ENCODE measurements at regions not wholly inside any gene's neighbourhood (a gene's known extent, or its start where the extent isn't known, plus 50 kb on each side); places are given as distances from the start of the nearest gene placed in this dataset.

- DNase-seq (ENCODE audit: extremely low read depth in 1 of 4, low spot score in 3 of 4) (no peak), ATAC-seq (no peak), FAIRE-seq (no peak)
- TF ChIP-seq TAL1 (IDR thresholded peaks at IDR 0.05) = no peak
- no peak for TF ChIP-seq IRF9 (tag; IDR thresholded peaks at IDR 0.05)
- no peak for TF ChIP-seq ZEB2 (IDR thresholded peaks at IDR 0.05)
- TF ChIP-seq THRB (CRISPR knock-in tag; conservative IDR thresholded peaks at IDR 0.05) = no peak
- no peak for TF ChIP-seq ZNF445 (CRISPR knock-in tag; IDR thresholded peaks at IDR 0.05; ENCODE audit: low read depth)
- no peak for TF ChIP-seq BRF1 (IDR thresholded peaks at IDR 0.05; ENCODE audit: borderline replicate concordance, extremely low read depth, insufficient read length)
- TF ChIP-seq HOXB6 (CRISPR knock-in tag; IDR thresholded peaks at IDR 0.05; ENCODE audit: borderline replicate concordance) = no peak
- TF ChIP-seq ZNF655 (CRISPR knock-in tag; IDR thresholded peaks at IDR 0.05) = no peak
- no peak for TF ChIP-seq ZNF77 (CRISPR knock-in tag; IDR thresholded peaks at IDR 0.05)
- no peak for TF ChIP-seq BCOR (IDR thresholded peaks at IDR 0.05)
- no peak for TF ChIP-seq ZSCAN32 (CRISPR knock-in tag; IDR thresholded peaks at IDR 0.05)
- Histone ChIP-seq H3K36me3 (ENCODE audit: control insufficient read depth, insufficient read depth, low read length) (no peaks in the 10 kb centered on the region), H3K9me1 (ENCODE audit: control insufficient read depth, insufficient read depth, low read length) (no peaks in the 10 kb centered on the region), H3K4me3 (no peak overlapping the region), H3K4me1 (replicated peaks in 1 of 2; ENCODE audit: control insufficient read depth in 2 of 2, insufficient read depth in 2 of 2, low read length in 2 of 2) (no peaks in the 10 kb centered on the region), H3K9ac (ENCODE audit: insufficient read depth in 1 of 2, low read depth in 2 of 2, low read length in 2 of 2) (no peak overlapping the region), H3K4me2 (ENCODE audit: insufficient read depth, low read length) (no peak overlapping the region), H3K9me3 (replicated peaks; ENCODE audit: control insufficient read depth, insufficient read depth, low read depth, low read length) (no peaks in the 10 kb centered on the region), H3K27me3 (ENCODE audit: control insufficient read depth in 2 of 2, insufficient read depth in 2 of 2, low read length in 2 of 2) (no peaks in the 10 kb centered on the region), H3K79me2 (ENCODE audit: control insufficient read depth, insufficient read depth, low read length) (no peaks in the 10 kb centered on the region), H2AFZ (ENCODE audit: low read depth, low read length) (no peak overlapping the region), H3K27ac (ENCODE audit: extremely low read depth, low read depth, low read length) (no peak overlapping the region), H4K20me1 (replicated peaks; ENCODE audit: control insufficient read depth, insufficient read depth, low read length) (no peaks in the 10 kb centered on the region)
- BruUV-seq (replicated peaks) = no TSS peak
- CTCF ChIA-PET (ENCODE audit: low intra/inter-chr PET ratio) = no interaction called here
- WGBS (ENCODE audit: insufficient coverage, low coverage, missing lambda C conversion rate) = 27% methylated on average over 1 of the region's 1 CpG
- in situ Hi-C loops (cut with MboI) (no loop called here), intact Hi-C loops (cut with micrococcal nuclease) (no loop called here)
- POLR2A ChIA-PET = interaction anchor here (0.6 kb wide), 1 partner anchor 1485 kb away, joined by 3 read pairs; no protein-coding TSS in a partner anchor
Observed at GRCh38 chr4:141921293-141921692, 284.9 kb downstream of the IL15 start.

All from K562 (cell line).